ENCODE measurements at regions not wholly inside any gene's neighbourhood (a gene's known extent, or its start where the extent isn't known, plus 50 kb on each side); places are given as distances from the start of the nearest gene placed in this dataset.
A peak's percentile ranks its signal among the peaks of the same experiment; 100 is the strongest.

GRCh38 chr13:80716610-80717081 is 375.7 kb upstream of the SPRY2 start:
- no peak for TF ChIP-seq POLR2A (IDR thresholded peaks at IDR 0.05; ENCODE audit: low read depth, low read length)
- no peak for TF ChIP-seq POLR2AphosphoS5 (IDR thresholded peaks at IDR 0.05; ENCODE audit: insufficient read depth, low read depth, low read length)
- Histone ChIP-seq H3K9me3 (replicated peaks; ENCODE audit: control insufficient read depth, insufficient read depth, low read length) (no peaks in the 10 kb centered on the region), H3K4me2 (ENCODE audit: insufficient read depth, low read length) (no peak overlapping the region), H3K9me1 (replicated peaks; ENCODE audit: control insufficient read depth, extremely low read depth, insufficient read depth, low read length) (no peaks in the 10 kb centered on the region), H3K79me2 (ENCODE audit: control insufficient read depth, insufficient read depth, low read length) (no peaks in the 10 kb centered on the region), H3K9ac (replicated peaks; ENCODE audit: extremely low read depth, insufficient read depth, low read length) (no peak overlapping the region), H3K27ac (ENCODE audit: insufficient read depth, low read depth, low read length) (no peak overlapping the region), H3K4me3 (replicated peaks in 1 of 3; ENCODE audit: insufficient read depth in 1 of 3, low read depth in 1 of 3, low read length in 3 of 3) (no peak overlapping the region), H3K4me1 (ENCODE audit: control insufficient read depth, extremely low read depth, insufficient read depth, low read length) (no peaks in the 10 kb centered on the region), H3K27me3 (ENCODE audit: control insufficient read depth in 2 of 2, insufficient read depth in 2 of 2, low read length in 2 of 2) (no peaks in the 10 kb centered on the region), H3K36me3 (ENCODE audit: control insufficient read depth in 2 of 2, extremely low read depth in 1 of 2, insufficient read depth in 2 of 2, low read length in 2 of 2) (no peaks in the 10 kb centered on the region), H2AFZ (ENCODE audit: low read depth, low read length) (no peak overlapping the region), H4K20me1 (replicated peaks; ENCODE audit: control insufficient read depth, extremely low read depth, insufficient read depth, low read length) (no peaks in the 10 kb centered on the region)
- ChIA-PET CTCF (no interaction called here), POLR2A (no interaction called here)
- intact Hi-C loops (cut with micrococcal nuclease), result no loop called here
- dilution Hi-C loops (cut with MboI; ENCODE audit: extremely low pct_ligation_motif_present, low sequenced_read_pairs), result no loop called here
- no TSS peak for BruUV-seq (replicated peaks)
- FAIRE-seq (no peak), DNase-seq (ENCODE audit: low read depth, low spot score) (peak; percentile 28)

GRCh38 chr13:80712026-80712425 is 371.1 kb upstream of the SPRY2 start:
- no peaks in the 10 kb centered on the region for H3K4me1 ChIP-seq (ENCODE audit: control insufficient read depth, extremely low read depth, insufficient read depth, low read length)
- no peaks in the 10 kb centered on the region for H3K36me3 ChIP-seq (ENCODE audit: control insufficient read depth in 2 of 2, extremely low read depth in 1 of 2, insufficient read depth in 2 of 2, low read length in 2 of 2)
- ChIA-PET POLR2A (no interaction called here), CTCF (no interaction called here)
- TF ChIP-seq MAX (IDR thresholded peaks at IDR 0.05; ENCODE audit: insufficient read depth, insufficient read length) (no peak), EZH2 (IDR thresholded peaks at IDR 0.05; ENCODE audit: borderline replicate concordance, low read depth, low read length, severe bottlenecking) (no peak), FOS (IDR thresholded peaks at IDR 0.05; ENCODE audit: borderline replicate concordance, insufficient read depth, low read length) (no peak), MYC (IDR thresholded peaks at IDR 0.05; ENCODE audit: low read depth, low read length) (no peak)
- no peaks in the 10 kb centered on the region for H3K9me3 ChIP-seq (replicated peaks; ENCODE audit: control insufficient read depth, insufficient read depth, low read length)
- no peaks in the 10 kb centered on the region for H3K9me1 ChIP-seq (replicated peaks; ENCODE audit: control insufficient read depth, extremely low read depth, insufficient read depth, low read length)
- H3K9ac ChIP-seq (replicated peaks; ENCODE audit: extremely low read depth, insufficient read depth, low read length), result no peak overlapping the region
- BruUV-seq (replicated peaks), result no TSS peak
- no peak overlapping the region for H2AFZ ChIP-seq (ENCODE audit: low read depth, low read length)
- H3K4me2 ChIP-seq (ENCODE audit: insufficient read depth, low read length), result no peak overlapping the region
- intact Hi-C loops (cut with micrococcal nuclease) (no loop called here), dilution Hi-C loops (cut with MboI; ENCODE audit: extremely low pct_ligation_motif_present, low sequenced_read_pairs) (no loop called here)
- DNase-seq (ENCODE audit: low read depth, low spot score) (no peak), FAIRE-seq (no peak)
- no peaks in the 10 kb centered on the region for H4K20me1 ChIP-seq (replicated peaks; ENCODE audit: control insufficient read depth, extremely low read depth, insufficient read depth, low read length)
- no peak overlapping the region for H3K27ac ChIP-seq (ENCODE audit: insufficient read depth, low read depth, low read length)
- H3K4me3 ChIP-seq (replicated peaks in 1 of 3; ENCODE audit: insufficient read depth in 1 of 3, low read depth in 1 of 3, low read length in 3 of 3), result no peak overlapping the region
- H3K79me2 ChIP-seq (ENCODE audit: control insufficient read depth, insufficient read depth, low read length), result no peaks in the 10 kb centered on the region
- H3K27me3 ChIP-seq (ENCODE audit: control insufficient read depth in 2 of 2, insufficient read depth in 2 of 2, low read length in 2 of 2), result no peaks in the 10 kb centered on the region

All from endothelial cell of umbilical vein (primary cell).